ENCODE measurements at regions not wholly inside any gene's neighbourhood (a gene's known extent, or its start where the extent isn't known, plus 50 kb on each side); places are given as distances from the start of the nearest gene placed in this dataset.

DNA sequence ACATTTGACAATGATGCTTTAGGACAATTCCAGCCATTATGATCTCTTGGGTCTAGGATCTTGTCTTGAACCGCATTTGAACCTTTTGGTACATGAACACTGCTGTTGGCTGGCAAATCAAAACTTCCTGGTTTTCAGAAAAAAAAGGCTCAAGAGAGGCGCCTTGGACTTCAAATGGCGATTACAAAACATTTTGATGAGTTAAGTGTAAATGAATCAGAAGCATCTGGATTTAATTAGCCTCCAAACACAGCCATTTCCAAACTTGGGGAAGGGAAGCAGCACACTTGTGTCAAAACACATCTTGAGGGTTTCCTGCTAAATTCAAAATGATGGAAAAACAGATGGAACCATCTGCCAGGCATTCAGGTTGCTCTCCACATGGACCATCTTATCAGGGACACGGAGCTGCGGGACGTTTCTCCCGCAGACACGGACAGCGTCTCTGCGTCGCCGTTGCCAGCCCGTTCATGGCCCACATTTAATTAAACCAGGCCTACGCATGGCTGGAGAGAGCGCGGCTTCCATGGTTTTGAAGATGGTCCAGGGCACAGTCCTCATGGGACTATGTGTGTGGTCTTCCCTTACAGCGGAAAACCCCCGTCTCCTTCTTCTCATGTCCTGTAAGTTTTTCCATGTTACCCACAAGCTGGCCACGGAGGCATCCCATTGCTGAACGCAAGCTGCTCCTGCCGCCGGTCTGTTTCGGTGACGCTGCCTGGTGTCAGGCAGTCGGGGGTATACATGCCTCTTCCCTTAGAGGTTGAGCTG lies 55.8 kb upstream of the PTCH1 start:
- Histone ChIP-seq H2BK20ac (ENCODE audit: low read depth, low read length, poor library complexity, severe bottlenecking) (no peak overlapping the region), H4K20me1 (ENCODE audit: control insufficient read depth, insufficient read depth, insufficient read length) (no peaks in the 10 kb centered on the region), H3K14ac (ENCODE audit: insufficient read depth, low read length) (no peak overlapping the region), H3K56ac (ENCODE audit: insufficient read length, low read depth, low read length) (no peak overlapping the region), H3K23ac (ENCODE audit: insufficient read length, low read depth, low read length) (no peak overlapping the region), H3K9ac (ENCODE audit: extremely low read depth, insufficient read length, low read length) (no peak overlapping the region), H3K9me3 (ENCODE audit: control insufficient read depth, low read depth, low read length) (no peaks in the 10 kb centered on the region), H3K27ac (ENCODE audit: insufficient read length, low read depth, low read length) (no peak overlapping the region), H3K23me2 (ENCODE audit: insufficient read length, low read depth, low read length, poor library complexity, severe bottlenecking) (no peaks in the 10 kb centered on the region), H3K79me1 (ENCODE audit: insufficient read depth, low read depth, low read length, poor library complexity, severe bottlenecking) (no peaks in the 10 kb centered on the region), H3K18ac (ENCODE audit: insufficient read length, low read depth, low read length) (no peak overlapping the region), H3K27me3 (ENCODE audit: insufficient read depth, low read length) (no peaks in the 10 kb centered on the region; the same call in 1 of the 2 replicates), H2AK5ac (ENCODE audit: insufficient read length, low read length) (no peak overlapping the region), H2BK12ac (ENCODE audit: insufficient read length, low read depth, low read length) (no peak overlapping the region), H3K4ac (ENCODE audit: low read depth, low read length) (no peak overlapping the region), H2AFZ (ENCODE audit: low read length) (no peak overlapping the region), H4K91ac (ENCODE audit: insufficient read length, low read depth, low read length) (no peak overlapping the region), H3K4me2 (ENCODE audit: insufficient read depth, insufficient read length, low read length) (no peak overlapping the region), H4K8ac (replicated peaks; ENCODE audit: insufficient read length, low read depth, low read length) (no peak overlapping the region), H2BK120ac (ENCODE audit: low read depth, low read length, poor library complexity, severe bottlenecking) (no peak overlapping the region), H2BK15ac (ENCODE audit: low read depth, low read length) (no peak overlapping the region), H3T11ph (ENCODE audit: low read length) (no peak overlapping the region), H2BK5ac (ENCODE audit: insufficient read length, low read length) (no peak overlapping the region), H3K4me1 (ENCODE audit: insufficient read depth, low read length) (no peaks in the 10 kb centered on the region; the same call in 1 of the 2 replicates), H4K5ac (ENCODE audit: insufficient read length, low read depth, low read length) (no peak overlapping the region), H3K79me2 (ENCODE audit: insufficient read depth, low read length) (no peaks in the 10 kb centered on the region)
- no peaks in the 10 kb centered on the region; a peak in 1 of 7 replicates for H3K36me3 Mint-ChIP-seq (ENCODE audit: insufficient read depth in 1 of 3, low read depth in 3 of 3)
- H3K4me1 Mint-ChIP-seq, result peaks cover 9 to 11% of the 10 kb centered on the region in 2 experiments
- no peak overlapping the region for H3K4me3 Mint-ChIP-seq
- no CpG with 5 or more reads among the region's 25 CpGs for WGBS (ENCODE audit: extremely low coverage, insufficient read length, low lambda C conversion rate)
- H3K27me3 Mint-ChIP-seq (ENCODE audit: low read depth), result peaks cover 68% of the 10 kb centered on the region
- no peaks in the 10 kb centered on the region for H3K9me3 Mint-ChIP-seq
- TF ChIP-seq, protein P1, sequence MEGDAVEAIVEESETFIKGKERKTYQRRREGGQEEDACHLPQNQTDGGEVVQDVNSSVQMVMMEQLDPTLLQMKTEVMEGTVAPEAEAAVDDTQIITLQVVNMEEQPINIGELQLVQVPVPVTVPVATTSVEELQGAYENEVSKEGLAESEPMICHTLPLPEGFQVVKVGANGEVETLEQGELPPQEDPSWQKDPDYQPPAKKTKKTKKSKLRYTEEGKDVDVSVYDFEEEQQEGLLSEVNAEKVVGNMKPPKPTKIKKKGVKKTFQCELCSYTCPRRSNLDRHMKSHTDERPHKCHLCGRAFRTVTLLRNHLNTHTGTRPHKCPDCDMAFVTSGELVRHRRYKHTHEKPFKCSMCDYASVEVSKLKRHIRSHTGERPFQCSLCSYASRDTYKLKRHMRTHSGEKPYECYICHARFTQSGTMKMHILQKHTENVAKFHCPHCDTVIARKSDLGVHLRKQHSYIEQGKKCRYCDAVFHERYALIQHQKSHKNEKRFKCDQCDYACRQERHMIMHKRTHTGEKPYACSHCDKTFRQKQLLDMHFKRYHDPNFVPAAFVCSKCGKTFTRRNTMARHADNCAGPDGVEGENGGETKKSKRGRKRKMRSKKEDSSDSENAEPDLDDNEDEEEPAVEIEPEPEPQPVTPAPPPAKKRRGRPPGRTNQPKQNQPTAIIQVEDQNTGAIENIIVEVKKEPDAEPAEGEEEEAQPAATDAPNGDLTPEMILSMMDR (conservative IDR thresholded peaks at IDR 0.05), result no peak
- H3K27ac Mint-ChIP-seq, result no peak overlapping the region
- DNase-seq, result no peak

Measured in H9 (cell line).